DOHH2 (cell line): ENCODE measurements at regions not wholly inside any gene's neighbourhood (a gene's known extent, or its start where the extent isn't known, plus 50 kb on each side); places are given as distances from the start of the nearest gene placed in this dataset.

Experiments
- EZH2phosphoT487 ChIP-seq: fragments of 200-600 bp; sonication (generic); IDR thresholded peaks from 2 replicates; pipeline ENCODE4 v1.6.1; 2017; ENCODE audit warnings: borderline replicate concordance, mild to moderate bottlenecking, antibody characterized with exemption, low read length, moderate library complexity, mixed read lengths
- TF ChIP-seq, protein P1 (sequence below): fragments of 200-600 bp; sonication (generic); IDR thresholded peaks from one replicate; pipeline ENCODE4 v1.5.1; 2014; ENCODE audit warnings: antibody characterized with exemption, mild to moderate bottlenecking, low read depth, low read length; ENCODE audit not compliant: poor library complexity, severe bottlenecking

DNA sequence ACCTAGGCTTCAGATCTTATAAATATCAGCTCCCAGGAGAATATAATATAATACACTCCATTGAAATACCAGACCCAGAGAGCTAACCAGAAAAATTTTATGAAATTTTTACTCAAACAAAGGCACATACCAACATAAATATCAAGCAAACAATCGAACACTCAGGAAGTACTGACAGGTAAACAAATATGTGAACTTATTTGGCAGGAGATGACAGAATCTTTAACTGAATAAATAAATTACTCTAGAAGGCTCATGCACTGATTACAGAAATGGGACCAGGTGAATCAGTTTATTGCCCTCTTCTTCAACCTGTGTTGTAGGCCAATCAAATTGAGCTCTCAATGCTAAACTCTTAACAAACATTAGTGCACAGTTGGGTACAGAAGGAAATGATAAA, 225.2 kb upstream of the PABPC4L start:
- no peak for TF ChIP-seq EZH2phosphoT487
- TF ChIP-seq, protein P1, sequence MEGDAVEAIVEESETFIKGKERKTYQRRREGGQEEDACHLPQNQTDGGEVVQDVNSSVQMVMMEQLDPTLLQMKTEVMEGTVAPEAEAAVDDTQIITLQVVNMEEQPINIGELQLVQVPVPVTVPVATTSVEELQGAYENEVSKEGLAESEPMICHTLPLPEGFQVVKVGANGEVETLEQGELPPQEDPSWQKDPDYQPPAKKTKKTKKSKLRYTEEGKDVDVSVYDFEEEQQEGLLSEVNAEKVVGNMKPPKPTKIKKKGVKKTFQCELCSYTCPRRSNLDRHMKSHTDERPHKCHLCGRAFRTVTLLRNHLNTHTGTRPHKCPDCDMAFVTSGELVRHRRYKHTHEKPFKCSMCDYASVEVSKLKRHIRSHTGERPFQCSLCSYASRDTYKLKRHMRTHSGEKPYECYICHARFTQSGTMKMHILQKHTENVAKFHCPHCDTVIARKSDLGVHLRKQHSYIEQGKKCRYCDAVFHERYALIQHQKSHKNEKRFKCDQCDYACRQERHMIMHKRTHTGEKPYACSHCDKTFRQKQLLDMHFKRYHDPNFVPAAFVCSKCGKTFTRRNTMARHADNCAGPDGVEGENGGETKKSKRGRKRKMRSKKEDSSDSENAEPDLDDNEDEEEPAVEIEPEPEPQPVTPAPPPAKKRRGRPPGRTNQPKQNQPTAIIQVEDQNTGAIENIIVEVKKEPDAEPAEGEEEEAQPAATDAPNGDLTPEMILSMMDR = no peak
